Activated naive CD4-positive, alpha-beta T cell treated with Interleukin-2 at 50 U/mL for 16 hours (primary cell): ENCODE measurements at regions not wholly inside any gene's neighbourhood (a gene's known extent, or its start where the extent isn't known, plus 50 kb on each side); places are given as distances from the start of the nearest gene placed in this dataset.
"Not testable (repeated sequence)": the region's sequence is repeated elsewhere in the genome, so short reads cannot be mapped to it uniquely, and the experiment has no call there.

ENCODE experiments used
- DNase-seq: peaks from one replicate; pipeline ENCODE4 v3.0.0-alpha.2; 2020

DNA sequence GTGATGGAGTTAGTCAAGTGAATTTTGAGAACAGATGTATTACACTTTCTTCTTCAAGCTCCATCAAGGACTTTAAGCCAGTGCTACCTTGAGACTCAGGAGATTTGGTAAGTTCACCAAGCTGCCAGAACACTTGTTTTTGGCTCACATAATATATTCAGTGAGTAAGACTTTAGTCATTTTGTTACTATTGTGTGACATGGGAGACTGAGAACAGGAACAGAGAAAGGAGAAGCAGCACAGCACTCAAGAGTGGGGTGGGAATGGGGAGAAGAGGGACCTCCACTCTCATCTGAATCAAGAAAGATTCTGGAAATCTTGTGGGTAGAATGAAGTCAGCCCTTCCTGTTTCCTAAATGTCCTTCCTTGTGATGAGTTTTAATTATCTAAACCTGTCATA lies 87.3 kb upstream of the TET2 start:
- DNase-seq, result peak; percentile 11

DNA sequence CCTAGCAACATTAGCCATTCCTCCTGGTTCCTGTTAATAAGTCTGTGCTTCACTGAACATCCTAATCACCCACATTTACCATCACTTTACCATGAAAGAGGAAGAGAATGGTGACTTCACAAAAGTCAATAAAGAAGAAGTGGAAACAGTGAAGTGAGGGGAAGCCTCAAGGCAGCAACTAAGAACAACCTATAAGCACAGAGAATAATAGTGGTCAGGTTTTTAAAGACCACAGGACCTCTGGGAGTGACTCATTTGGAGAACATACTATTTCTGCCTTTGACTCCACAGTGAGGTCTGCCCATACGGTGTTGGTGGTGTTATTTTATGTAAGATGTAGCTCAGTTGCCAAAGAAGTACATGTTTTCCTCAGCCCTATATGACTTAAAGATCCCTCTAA lies 86.0 kb upstream of the TET2 start:
- DNase-seq, result peak; percentile 7

DNA sequence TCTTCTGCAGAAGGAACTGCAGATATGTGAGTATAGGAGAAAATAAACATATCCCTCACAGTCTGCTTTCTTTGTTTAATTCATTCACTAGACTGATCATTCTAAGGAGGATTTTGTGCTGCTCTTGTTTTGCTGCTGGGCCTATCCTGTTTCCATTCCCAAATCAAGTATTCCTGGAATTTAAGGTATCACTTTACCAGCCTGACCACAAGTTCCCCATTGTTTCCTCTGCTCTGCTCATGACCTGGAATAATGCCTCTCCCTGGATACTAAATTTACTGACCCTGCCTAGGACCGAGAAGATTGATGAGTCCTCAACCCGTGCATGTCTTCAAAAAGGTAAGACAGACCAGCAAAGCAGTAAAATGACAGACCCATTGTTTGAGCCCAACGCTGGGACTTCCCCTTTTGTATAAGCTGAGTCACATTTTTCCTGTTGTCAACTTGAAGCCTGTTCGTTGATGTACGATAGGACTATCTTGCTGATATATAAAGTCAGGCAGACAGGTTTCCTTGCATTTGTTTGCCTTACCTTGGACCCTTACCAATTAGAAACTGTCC lies 85.5 kb upstream of the TET2 start:
- peak; percentile 38 for DNase-seq

DNA sequence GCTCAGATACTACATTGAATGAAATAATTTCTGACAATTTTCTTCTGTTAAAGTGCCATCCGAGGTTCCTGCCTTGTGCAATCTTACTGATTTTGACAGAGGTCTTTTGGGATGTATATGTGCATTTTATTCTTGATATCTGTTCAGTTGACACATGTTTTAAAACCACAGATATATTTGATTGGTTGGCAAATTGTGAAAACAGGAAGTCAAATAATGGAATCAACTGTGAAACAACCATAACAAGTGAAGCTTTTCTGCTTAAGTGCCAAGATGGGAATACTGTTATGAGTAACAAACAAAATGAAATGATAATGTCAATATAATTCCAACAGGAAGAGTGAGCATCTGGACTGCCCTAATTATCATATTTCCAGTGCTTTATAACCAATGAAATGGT lies 84.9 kb upstream of the TET2 start:
- no peak for DNase-seq

DNA sequence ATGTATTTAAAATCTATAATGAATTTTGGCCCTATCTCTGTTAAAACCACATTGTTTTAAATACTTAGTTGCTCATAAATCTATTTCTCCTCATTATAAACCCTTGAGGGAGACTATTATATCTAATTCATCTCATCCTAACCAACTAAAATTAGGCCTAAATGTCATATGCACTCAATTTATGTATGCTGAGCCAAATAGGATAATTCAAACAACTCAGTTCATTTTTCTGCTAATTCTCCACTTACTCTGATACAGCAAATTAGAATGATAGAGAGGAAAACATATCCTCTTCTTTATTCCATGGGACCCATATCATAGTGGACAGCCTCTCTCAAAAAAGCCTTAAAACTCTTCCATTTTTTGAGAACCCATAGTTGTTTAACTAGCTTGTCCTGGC lies 80.3 kb upstream of the TET2 start:
- no peak for DNase-seq

DNA sequence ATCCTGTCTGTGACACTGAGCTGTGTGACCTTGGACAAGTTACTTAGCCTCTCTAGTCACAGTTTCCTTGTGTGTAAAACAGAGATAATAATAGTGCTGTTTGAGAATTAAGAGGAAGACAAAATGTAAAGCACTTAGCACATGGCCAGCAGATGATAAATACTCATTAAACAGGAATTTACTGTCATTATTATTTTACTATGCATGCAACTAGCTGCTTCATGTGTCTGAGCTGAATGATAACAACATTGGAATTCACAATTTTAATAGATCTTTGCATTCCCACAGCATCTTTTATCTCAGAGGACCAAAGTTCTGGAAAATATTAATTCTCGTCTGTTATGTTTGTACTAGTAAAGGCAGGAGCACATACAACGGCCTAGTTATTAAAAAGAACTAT lies 79.2 kb upstream of the TET2 start:
- no peak for DNase-seq

DNA sequence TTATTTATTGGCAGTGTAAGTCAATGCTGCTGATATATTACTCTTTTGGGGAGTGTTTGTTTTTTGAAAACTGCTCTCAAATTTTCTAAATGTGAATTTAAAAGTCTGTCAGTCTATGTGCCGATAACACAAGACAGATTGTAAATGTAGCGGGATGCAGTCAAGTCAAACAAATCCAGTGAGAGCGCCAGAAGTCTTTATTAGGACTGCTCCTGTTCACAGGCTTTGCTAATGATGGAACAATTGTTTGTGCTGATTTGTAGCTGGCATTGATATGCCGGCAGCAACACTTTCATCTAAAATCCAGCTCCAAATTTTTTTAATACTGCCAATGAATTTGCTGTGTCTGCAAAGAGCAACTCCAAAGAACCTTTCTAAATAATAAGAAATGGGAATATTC lies 78.7 kb upstream of the TET2 start:
- no peak for DNase-seq

DNA sequence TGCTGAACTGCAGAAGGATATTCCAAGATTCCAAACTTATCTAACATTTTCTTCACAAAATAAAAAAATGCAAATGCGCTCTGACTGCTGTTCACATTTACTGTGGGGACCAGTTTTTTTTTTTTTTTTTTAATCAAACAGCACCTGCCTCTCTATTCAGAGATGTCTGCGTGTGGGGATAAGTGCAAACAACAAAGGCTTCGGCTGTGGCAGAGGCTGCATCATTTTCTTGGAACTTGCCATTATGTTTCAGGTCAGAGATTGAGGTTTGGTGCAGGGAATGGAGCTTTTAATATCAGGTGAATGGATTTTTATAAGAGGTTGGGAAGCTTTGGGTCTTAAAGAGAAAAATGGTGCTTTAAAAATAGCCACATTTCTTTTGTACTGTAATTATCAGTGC lies 78.2 kb upstream of the TET2 start:
- no peak for DNase-seq

DNA sequence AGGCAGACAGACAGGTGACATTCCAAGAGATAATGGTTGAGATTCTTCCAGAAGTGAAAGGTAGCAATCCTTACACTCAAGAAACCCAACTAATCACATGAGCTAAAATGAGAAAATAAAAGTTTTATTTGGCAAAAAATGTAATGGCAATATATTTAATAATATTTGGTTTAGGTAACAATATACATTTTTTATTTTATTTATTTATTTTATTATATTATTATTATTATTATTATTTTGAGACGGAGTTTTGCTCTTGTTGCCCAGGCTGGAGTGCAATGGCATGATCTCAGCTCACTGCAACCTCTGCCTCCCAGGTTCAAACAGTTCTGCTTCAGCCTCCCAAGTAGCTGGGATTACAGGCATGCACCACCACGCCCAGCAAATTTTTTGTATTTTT lies 74.6 kb upstream of the TET2 start:
- not testable (repeated sequence) for DNase-seq

DNA sequence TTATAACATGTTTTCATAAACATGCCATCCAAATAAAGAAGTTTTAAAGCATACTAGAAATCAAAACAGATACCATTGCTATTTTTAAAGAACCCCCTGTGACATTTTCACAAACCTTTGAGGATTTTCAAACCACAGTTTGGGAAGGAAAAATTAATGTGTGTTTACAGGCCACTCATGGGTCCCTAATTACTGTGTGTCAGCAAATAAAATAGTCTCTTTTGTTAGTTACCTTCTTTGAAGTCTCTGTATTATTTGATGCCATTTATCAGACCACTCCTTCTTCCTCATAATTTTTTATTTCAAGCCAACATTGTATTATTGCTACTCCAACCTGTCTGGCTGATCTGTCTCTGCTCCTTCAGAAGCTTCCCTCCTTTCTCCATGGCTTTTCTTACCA lies 72.6 kb upstream of the TET2 start:
- DNase-seq, result no peak

DNA sequence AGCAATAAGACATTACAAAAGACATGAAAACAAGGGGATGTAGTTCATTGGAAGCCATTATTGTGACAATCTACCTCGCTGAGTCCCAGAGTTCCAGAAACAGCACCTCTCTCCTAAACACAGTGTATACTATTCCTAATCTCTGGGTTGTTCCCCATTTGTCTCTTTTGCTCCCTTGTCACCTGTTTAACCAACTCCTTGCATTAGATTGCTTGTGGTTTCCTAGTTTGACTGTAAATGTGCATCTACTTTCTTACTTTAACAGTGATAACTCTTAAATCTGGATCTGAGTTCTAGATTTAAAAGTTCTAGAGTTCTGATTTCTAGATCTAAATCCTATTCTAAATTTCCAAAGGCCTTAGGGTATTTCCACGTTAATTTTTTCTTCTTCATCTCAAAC lies 71.6 kb upstream of the TET2 start:
- DNase-seq, result no peak

DNA sequence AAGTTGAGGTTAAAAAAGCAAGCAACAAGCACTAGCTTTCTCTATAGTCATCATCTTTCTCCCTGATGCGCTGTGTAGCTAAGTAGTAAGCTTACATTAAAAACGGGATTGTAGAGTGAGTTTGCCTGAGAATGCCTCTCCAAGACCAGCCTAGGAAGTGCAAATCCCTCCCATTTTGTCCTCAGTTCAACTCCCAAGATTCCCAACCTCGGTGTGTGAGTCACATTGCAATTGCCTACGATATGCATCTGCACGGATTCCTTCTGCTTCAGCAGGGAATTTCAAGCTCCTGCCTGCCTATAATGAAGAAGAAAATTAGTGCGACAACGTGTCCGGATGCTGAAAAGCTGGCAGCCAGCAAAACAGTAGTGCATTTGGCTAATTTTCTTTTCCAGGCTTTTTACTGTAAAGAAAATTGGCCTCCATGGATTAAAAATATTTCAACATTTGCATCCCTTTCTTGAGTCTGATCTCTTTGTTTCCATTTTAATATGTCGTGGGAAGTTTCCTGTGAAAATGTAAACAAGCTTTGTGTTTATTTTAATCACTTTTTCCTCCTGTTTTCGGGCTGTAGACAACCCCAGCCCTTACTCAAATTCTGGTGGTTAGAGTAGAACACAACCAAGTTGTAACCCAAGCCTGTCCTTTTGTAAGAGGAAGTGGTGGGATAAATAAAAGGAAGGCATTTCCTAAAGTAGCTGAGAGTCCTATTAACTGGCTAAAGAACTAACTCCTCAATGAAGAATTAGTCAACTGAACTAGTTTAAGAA lies 58.4 kb upstream of the TET2 start:
- DNase-seq, result no peak

DNA sequence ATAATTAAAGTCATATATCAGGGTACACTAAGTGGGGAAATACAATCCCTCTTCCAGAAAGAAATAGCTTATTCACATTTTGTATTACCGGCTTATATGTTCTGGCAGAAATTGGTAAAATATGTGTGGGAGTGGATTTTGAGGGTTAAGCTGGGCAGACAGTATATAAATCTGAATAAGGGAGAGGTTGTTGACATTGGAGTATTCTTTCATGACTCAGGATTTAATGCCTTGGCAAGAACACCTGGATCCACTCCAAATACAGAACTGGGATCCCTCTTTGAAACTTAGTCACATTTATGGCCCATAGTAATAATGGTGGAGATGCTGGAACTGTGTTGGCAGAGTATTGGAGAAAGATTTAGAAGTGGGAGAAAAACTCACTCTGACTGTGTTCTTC lies 54.3 kb upstream of the TET2 start:
- DNase-seq, result no peak

DNA sequence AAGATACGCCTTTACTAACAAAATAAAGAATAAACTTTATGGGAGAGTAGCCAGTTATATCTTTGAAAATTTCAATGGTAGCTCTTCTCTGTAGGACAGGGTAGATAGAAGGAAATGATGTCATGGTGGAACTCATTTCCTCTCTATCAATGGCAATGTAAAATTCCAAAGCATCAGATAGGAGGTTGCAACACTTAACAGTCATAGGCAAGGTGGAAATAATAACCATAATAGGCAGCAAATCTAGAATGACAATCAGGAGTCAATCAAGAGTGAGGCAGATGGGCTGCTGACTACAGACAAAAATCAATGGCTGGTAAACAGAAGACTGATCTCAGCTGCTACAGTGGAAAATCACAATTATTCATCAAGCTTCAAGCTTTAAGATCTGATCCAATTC lies 53.9 kb upstream of the TET2 start:
- DNase-seq, result no peak

DNA sequence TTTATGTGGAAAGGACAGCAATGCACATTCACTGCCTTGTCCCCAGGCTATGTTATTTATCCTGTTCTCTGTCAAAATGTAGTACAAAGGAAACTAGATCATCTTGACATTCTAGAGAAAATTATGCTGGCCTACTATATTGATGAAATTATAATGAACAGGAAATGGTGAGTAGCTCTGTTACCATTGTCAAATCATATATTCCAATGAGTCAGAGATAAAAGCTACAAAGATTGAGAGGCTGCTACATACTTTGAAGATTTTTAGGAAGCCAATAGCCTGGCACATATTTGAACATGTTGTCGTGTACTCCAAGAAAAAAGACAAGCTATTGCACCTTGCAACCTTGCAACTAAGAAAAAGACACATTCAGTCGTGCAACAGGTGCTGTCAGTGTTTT lies 52.7 kb upstream of the TET2 start:
- no peak for DNase-seq
